ENCODE measurements at regions not wholly inside any gene's neighbourhood (a gene's known extent, or its start where the extent isn't known, plus 50 kb on each side); places are given as distances from the start of the nearest gene placed in this dataset.
"Not testable (repeated sequence)": the region's sequence is repeated elsewhere in the genome, so short reads cannot be mapped to it uniquely, and the experiment has no call there.

DNA sequence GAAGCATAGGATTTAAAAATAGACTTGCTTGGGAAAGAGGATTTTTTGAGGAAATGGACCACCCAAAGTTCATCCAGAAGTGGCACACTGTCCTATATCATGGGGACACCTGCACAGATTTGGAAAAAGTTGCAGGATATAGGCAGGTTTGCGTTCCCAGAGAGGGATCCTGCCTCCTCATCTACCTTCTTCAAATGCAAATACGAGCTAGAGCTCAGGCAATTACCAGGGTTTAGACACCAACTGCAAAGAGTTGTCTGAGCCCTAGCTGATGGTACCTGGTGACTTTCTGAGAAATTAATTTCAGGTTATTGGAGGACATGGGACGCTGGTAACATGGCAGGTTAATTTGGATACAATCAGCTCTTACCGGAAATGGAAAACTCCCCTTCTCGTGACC is 423.7 kb upstream of the MTPN start:
- H3K36me3 Mint-ChIP-seq: no peaks in the 10 kb centered on the region
- no peaks in the 10 kb centered on the region for H3K9me3 Mint-ChIP-seq
- no peak overlapping the region for H3K4me3 Mint-ChIP-seq
- H3K4me1 Mint-ChIP-seq (ENCODE audit: low read depth in 2 of 2): no peaks in the 10 kb centered on the region
- no peaks in the 10 kb centered on the region for H3K27me3 Mint-ChIP-seq
- DNase-seq (ENCODE audit: low spot score): no peak
- H3K27ac Mint-ChIP-seq: no peak overlapping the region
- ATAC-seq: no peak

DNA sequence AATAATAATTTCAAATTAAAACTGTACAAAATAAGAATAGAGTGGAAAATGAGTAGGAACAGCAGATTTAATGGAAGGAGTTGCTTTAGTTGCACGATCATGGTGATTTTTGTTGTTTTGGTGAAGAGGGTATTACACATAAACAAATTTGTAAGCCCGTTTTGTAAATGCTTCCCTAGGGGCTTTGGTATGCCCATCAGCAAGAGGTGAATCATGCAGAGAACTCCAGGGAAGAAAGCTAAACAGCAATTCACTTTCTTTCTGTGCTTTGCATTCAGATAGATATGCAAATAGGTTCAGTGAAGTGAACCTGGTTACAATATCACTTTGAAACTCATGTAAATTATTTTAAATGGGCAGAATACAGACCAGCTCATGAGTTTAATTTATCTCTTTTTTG is 422.2 kb upstream of the MTPN start:
- Mint-ChIP-seq H3K27ac (no peak overlapping the region), H3K27me3 (no peaks in the 10 kb centered on the region), H3K4me3 (no peak overlapping the region), H3K36me3 (no peaks in the 10 kb centered on the region), H3K9me3 (no peaks in the 10 kb centered on the region), H3K4me1 (ENCODE audit: low read depth in 2 of 2) (no peaks in the 10 kb centered on the region)
- ATAC-seq (no peak), DNase-seq (ENCODE audit: low spot score) (no peak)

DNA sequence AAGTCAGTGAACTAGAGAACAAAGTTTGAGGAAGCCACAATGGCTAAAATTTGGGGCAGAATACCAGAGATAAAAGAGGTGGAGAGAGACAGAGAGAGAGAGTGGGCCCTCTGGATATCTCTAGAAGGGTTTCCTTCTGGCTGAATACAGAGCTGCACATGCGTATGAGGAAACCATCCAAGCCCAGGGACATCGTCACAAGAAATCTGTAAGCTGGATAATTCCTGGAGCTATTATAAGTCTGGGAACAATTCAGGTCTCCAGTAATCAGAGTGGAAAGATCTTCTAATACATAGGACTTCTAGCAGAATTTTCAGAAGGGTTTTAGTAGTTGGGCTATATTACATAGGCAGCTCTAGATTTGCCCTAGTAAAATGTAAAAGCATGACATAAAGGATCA is 415.7 kb upstream of the MTPN start:
- ATAC-seq: no peak
- Mint-ChIP-seq H3K27ac (no peak overlapping the region), H3K27me3 (no peaks in the 10 kb centered on the region), H3K4me3 (no peak overlapping the region), H3K36me3 (no peaks in the 10 kb centered on the region), H3K9me3 (no peaks in the 10 kb centered on the region), H3K4me1 (ENCODE audit: low read depth in 2 of 2) (no peaks in the 10 kb centered on the region)
- DNase-seq (ENCODE audit: low spot score): no peak

GRCh38 chr7:136391371-136391770 is 414.2 kb upstream of the MTPN start:
- DNase-seq (ENCODE audit: low spot score) (no peak), ATAC-seq (no peak)
- H3K27ac Mint-ChIP-seq: no peak overlapping the region
- H3K27me3 Mint-ChIP-seq: no peaks in the 10 kb centered on the region
- H3K36me3 Mint-ChIP-seq: no peaks in the 10 kb centered on the region
- H3K4me3 Mint-ChIP-seq: no peak overlapping the region
- H3K4me1 Mint-ChIP-seq (ENCODE audit: low read depth in 2 of 2): no peaks in the 10 kb centered on the region
- H3K9me3 Mint-ChIP-seq: no peaks in the 10 kb centered on the region

DNA sequence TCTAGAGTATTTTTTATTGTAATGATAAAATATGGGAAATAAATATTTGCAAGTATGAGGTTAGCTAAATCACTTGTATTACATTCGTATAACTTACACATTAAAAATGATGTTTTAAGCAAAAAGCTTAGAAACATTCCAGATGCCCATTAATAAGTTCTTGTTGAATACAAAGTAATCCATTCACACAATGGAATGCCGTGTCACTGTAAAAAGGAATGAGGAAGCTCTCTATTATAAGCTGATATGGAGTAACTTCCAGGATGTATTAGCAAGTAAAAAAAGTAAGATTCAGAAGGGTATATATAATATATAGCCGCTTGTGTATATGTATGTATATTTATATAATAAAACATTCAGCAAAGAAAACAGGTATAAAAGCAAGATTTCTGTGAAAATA is 412.8 kb upstream of the MTPN start:
- H3K27me3 Mint-ChIP-seq: no peaks in the 10 kb centered on the region
- H3K27ac Mint-ChIP-seq: no peak overlapping the region
- ATAC-seq (no peak), DNase-seq (ENCODE audit: low spot score) (no peak)
- no peak overlapping the region for H3K4me3 Mint-ChIP-seq
- H3K9me3 Mint-ChIP-seq: no peaks in the 10 kb centered on the region
- no peaks in the 10 kb centered on the region for H3K4me1 Mint-ChIP-seq (ENCODE audit: low read depth in 2 of 2)
- no peaks in the 10 kb centered on the region for H3K36me3 Mint-ChIP-seq

DNA sequence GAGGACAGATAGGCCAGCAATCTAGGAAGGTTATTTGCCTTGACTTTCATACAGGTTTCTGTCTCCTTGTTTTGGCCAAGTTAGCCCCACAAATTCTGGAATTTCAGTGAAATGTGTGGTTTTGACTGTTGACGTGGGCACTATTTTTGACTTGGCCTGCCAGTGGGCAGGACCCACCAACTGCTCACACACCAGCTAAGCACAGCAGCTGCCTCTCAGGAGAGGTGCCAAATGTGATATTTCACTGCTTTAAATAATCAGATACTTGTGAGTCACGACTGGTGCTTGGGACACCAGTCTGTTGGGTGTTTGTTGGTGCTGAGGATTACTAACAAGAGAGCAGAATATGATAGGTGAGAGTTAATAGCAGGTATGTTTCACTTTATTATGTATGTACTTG is 409.7 kb upstream of the MTPN start:
- Mint-ChIP-seq H3K27ac (no peak overlapping the region), H3K36me3 (no peaks in the 10 kb centered on the region), H3K4me3 (no peak overlapping the region), H3K4me1 (ENCODE audit: low read depth in 2 of 2) (no peaks in the 10 kb centered on the region), H3K9me3 (peaks cover 3% of the 10 kb centered on the region), H3K27me3 (no peaks in the 10 kb centered on the region)
- DNase-seq (ENCODE audit: low spot score): no peak
- no peak for ATAC-seq

DNA sequence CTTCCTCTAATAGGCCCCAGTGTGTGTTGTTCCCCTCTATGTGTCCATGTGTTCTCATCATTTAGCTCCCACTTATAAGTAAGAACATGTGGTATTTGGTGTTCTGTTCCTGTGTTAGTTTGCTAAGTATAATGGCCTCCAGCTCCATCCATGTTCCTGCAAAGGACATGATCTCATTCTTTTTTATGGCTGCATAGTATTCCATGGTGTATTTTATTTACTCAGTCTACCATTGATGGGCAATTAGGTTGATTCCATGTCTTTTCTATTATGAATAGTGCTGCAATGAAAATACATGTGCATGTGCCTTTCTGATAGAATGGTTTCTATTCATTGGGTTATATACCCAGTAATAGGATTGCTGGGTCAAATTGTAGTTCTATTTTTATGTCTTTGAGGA is 394.2 kb upstream of the MTPN start:
- ATAC-seq; H3K4me3 Mint-ChIP-seq; H3K4me1 Mint-ChIP-seq (ENCODE audit: low read depth in 2 of 2); H3K9me3 Mint-ChIP-seq; DNase-seq (ENCODE audit: low spot score); H3K27ac Mint-ChIP-seq; H3K27me3 Mint-ChIP-seq; H3K36me3 Mint-ChIP-seq: not testable (repeated sequence)

DNA sequence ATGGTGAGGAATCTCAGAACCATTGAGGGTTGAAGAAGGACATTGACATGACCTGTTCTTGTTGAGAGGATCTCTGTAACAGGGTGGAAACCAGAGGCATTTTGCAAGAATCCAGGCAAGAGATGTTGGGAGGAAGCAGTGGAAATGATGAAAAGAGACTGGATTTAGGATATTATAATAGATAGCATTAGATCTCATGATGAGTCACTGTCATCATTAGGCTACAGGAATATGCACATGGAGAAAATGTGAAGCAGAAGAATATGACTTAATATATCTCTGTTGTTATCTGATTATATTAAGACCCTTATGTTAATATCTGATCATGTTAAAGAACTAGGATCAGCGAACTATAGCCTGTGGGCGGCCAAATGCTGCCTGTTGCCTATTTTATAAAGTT is 393.0 kb upstream of the MTPN start:
- ATAC-seq (no peak), DNase-seq (ENCODE audit: low spot score) (no peak)
- Mint-ChIP-seq H3K4me3 (no peak overlapping the region), H3K9me3 (peaks cover 8% of the 10 kb centered on the region), H3K27ac (no peak overlapping the region), H3K4me1 (ENCODE audit: low read depth in 2 of 2) (no peaks in the 10 kb centered on the region), H3K27me3 (no peaks in the 10 kb centered on the region), H3K36me3 (no peaks in the 10 kb centered on the region)

- Mint-ChIP-seq H3K27ac (no peak overlapping the region), H3K27me3 (no peaks in the 10 kb centered on the region), H3K36me3 (no peaks in the 10 kb centered on the region), H3K9me3 (peaks cover 8% of the 10 kb centered on the region), H3K4me3 (no peak overlapping the region), H3K4me1 (ENCODE audit: low read depth in 2 of 2) (no peaks in the 10 kb centered on the region)
- DNase-seq (ENCODE audit: low spot score) (no peak), ATAC-seq (no peak)
These were observed 392.1 kb upstream of the MTPN start for GRCh38 chr7:136369225-136369624.

GRCh38 chr7:136359333-136359903 is 382.3 kb upstream of the MTPN start:
- Mint-ChIP-seq H3K27me3 (no peaks in the 10 kb centered on the region), H3K36me3 (no peaks in the 10 kb centered on the region), H3K9me3 (peaks cover 4% of the 10 kb centered on the region), H3K27ac (no peak overlapping the region), H3K4me1 (ENCODE audit: low read depth in 2 of 2) (no peaks in the 10 kb centered on the region), H3K4me3 (no peak overlapping the region)
- no peak for DNase-seq (ENCODE audit: low spot score)
- ATAC-seq: no peak

- ATAC-seq (no peak), DNase-seq (ENCODE audit: low spot score) (no peak)
- Mint-ChIP-seq H3K4me1 (ENCODE audit: low read depth in 2 of 2) (no peaks in the 10 kb centered on the region), H3K4me3 (no peak overlapping the region), H3K36me3 (no peaks in the 10 kb centered on the region), H3K27ac (no peak overlapping the region), H3K9me3 (peaks cover 4% of the 10 kb centered on the region), H3K27me3 (no peaks in the 10 kb centered on the region)
These were observed 376.1 kb upstream of the MTPN start for GRCh38 chr7:136353287-136353686.

- Mint-ChIP-seq H3K9me3 (peaks cover 8% of the 10 kb centered on the region), H3K36me3 (no peaks in the 10 kb centered on the region), H3K4me1 (ENCODE audit: low read depth in 2 of 2) (no peaks in the 10 kb centered on the region), H3K4me3 (no peak overlapping the region), H3K27me3 (no peaks in the 10 kb centered on the region), H3K27ac (no peak overlapping the region)
- DNase-seq (ENCODE audit: low spot score) (no peak), ATAC-seq (no peak)
These were observed 371.5 kb upstream of the MTPN start for GRCh38 chr7:136348542-136349192.

DNA sequence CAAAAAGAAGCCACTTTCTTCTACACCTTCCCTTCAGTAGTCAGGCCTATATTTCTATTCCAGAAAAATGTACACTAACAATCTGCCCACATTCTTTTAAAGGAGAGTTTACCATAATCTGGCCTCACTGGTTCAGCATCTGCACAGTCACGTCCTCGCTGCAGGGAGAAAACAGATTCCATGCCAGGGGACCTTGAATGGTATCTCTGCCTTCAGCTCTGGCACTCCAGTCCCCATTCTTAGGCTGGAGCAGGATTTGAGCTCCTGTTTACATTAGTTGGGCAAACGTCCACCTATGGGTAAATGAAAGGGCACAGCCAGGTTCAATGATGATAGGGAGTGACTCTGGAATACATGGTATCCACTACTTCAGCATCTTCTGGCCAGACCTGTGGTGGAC is 371.0 kb upstream of the MTPN start:
- no peaks in the 10 kb centered on the region for H3K36me3 Mint-ChIP-seq
- H3K4me1 Mint-ChIP-seq (ENCODE audit: low read depth in 2 of 2): no peaks in the 10 kb centered on the region
- H3K27ac Mint-ChIP-seq: no peak overlapping the region
- peaks cover 12% of the 10 kb centered on the region for H3K9me3 Mint-ChIP-seq
- H3K4me3 Mint-ChIP-seq: no peak overlapping the region
- no peak for ATAC-seq
- no peaks in the 10 kb centered on the region for H3K27me3 Mint-ChIP-seq
- DNase-seq (ENCODE audit: low spot score): no peak

- H3K36me3 Mint-ChIP-seq: no peaks in the 10 kb centered on the region
- ATAC-seq: no peak
These were observed 370.3 kb upstream of the MTPN start for GRCh38 chr7:136347488-136347887.

GRCh38 chr7:136342251-136342650 is 365.1 kb upstream of the MTPN start:
- Mint-ChIP-seq H3K27ac (no peak overlapping the region), H3K4me1 (ENCODE audit: low read depth in 2 of 2) (no peaks in the 10 kb centered on the region), H3K9me3 (peaks cover 12% of the 10 kb centered on the region), H3K4me3 (no peak overlapping the region), H3K36me3 (no peaks in the 10 kb centered on the region), H3K27me3 (no peaks in the 10 kb centered on the region)
- DNase-seq (ENCODE audit: low spot score) (no peak), ATAC-seq (no peak)

More at GRCh38 chr7:136347488-136347887, 370.3 kb upstream of the MTPN start:
- Mint-ChIP-seq H3K27ac (no peak overlapping the region), H3K4me3 (no peak overlapping the region), H3K9me3 (peaks cover 12% of the 10 kb centered on the region), H3K27me3 (no peaks in the 10 kb centered on the region), H3K4me1 (ENCODE audit: low read depth in 2 of 2) (no peaks in the 10 kb centered on the region)
- DNase-seq (ENCODE audit: low spot score): no peak

Measured in natural killer cell treated with Interleukin-12 subunit alpha and Interleukin-12 subunit beta and Interleukin-15 and Interleukin-18, amount 100 ng/mL, for 72 hours (primary cell).